NCI-H2171 (cell line): ENCODE measurements at regions not wholly inside any gene's neighbourhood (a gene's known extent, or its start where the extent isn't known, plus 50 kb on each side); places are given as distances from the start of the nearest gene placed in this dataset.
"Not testable (repeated sequence)": the region's sequence is repeated elsewhere in the genome, so short reads cannot be mapped to it uniquely, and the experiment has no call there.

Source experiments
- DNase-seq: peaks from one replicate; lab custom pipeline; 2025; lab: John Stamatoyannopoulos, UW

DNA sequence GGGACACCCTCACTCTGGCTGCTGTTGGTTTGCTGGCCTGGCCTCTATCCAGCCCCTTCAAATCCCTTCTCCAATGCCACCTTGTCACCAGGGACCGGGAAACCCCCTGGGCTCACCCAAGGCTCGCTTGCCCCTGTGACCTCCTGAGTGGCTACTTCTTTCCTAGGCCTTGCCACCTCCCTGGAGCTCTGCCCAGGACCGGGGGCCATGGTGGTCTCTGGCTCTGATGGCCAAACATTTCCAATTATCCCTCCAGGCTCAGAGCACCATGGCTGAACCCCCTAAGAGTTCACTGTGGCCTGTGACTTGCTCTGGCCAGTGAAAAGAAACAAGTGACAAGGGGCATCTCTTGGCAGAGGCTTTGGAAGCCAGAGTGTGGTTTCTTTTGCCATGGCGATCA, 237.6 kb downstream of the TFCP2L1 start:
- DNase-seq: no peak

DNA sequence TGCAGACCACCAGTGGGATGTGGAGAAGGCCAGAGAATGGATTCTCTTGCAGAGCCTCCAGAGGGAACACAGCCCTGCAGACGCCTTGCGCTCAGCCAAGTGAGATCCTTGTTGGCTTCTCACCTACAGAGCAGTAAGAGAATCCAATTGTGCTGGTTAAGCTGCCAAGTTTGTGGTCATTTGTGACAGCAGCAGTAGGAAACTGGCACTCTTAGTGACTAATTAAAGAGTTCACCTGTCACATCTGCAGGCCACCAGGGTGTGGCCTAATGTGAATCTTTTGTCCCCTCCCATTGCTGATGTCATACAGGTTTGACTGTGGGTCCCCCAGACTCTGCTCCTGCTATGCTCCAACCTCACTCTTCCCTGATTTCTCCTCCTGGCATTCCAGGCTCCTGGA, 235.9 kb downstream of the TFCP2L1 start:
- DNase-seq: no peak

DNA sequence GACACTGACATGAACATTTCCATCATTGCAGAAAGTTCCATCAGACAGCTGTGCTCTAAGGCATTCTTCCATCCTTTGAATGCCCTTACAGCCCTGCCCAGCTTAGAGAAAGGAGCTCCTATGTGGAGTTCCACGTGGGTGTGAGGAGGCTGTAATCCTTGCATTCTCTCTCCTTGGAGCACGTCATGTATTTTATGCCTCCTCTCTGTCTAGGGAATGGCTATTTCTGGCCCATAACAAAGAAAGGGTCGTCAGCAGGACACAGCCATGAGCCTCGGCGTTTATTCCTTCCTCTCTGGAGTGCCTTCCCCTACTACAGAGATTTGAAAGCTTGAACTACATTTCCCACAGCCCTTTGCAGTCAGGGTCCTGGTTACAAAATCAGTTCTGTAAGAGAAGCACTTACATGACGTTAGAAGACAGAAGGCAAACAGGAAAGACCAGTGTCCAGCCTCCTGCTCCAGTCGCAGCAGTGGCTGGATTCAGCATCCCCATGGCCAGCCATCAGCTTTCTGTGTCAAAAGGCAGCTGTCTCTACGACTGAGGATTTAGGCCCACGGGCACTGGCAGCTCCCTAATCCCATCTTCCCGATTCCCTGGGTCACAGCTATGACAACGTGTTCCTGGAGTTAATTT, 234.9 kb downstream of the TFCP2L1 start:
- DNase-seq: no peak

DNA sequence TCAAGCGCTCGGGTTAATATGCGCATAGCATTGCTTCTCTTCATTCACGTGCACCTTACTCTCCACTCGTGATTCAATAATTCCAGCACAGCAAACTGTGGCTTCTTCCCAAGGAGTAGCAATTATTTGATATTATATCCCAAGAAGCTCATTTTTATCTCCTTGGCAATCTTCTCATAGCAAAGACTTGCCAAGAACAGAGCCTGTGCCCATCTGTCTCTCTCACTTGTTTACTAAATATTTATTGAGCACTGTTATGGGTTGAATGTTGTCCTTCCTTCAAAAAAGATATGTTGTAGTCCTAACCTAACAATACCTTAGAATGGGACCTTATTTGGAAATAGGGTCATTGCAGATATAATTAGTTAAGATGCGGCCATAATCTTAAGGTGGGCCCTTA, 233.7 kb downstream of the TFCP2L1 start:
- DNase-seq: no peak

DNA sequence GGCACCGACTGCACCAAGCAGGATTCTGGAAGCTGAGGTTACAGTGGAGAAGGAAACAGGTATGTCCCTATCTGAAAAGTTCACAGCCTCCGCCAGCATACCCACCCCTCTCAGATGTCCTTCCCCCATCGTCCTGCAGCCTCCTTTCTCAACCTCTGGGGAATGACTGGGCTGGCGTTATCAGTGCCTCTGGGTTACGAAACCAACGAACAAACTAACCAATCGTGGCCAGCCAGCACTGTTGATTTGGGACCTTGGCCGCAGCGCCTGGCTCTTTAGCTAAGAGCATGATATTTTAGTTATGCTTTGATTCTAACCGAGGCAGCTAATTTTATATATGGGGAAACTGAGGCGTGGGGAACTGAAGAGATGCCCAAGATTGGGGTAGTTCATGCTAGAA, 233.0 kb downstream of the TFCP2L1 start:
- no peak for DNase-seq

DNA sequence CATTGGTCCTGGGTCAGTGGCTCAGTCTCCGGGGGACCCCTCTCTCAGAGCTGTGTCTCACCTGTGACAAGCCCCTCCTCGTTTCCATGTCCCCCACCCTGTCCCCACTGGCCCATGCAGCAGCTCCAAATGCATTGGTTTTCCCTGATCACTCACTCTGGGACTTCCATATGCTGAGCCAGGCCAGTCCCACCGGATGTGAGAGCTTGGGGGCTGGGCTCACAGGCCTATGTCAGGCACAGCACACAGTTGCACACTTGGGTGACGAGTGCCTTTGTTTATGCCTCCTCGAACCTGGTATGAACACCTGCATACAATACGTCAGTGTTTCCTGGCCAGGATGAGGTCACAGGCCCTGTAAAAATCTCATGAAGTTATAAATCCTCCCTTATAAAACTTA, 232.5 kb downstream of the TFCP2L1 start:
- DNase-seq: no peak

DNA sequence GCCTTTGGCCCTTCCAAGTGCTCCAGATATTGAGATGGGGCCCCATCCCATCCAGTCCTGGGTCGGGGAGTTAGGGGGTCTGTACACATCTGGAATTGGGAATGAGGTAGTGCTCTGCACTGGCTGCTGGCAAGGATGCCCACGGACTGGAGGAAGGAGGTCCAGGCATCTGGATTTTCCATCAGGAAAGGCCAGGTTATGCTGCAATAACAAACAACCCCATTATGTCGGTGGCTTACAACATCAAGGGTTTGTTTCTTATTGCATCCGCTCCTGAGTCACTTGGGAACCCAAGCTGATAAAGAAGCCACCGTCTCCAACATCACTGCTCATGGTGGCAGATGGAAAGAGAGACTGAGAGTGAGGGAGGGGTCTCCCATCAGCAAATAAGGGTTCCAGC, 229.9 kb downstream of the TFCP2L1 start:
- DNase-seq: no peak

DNA sequence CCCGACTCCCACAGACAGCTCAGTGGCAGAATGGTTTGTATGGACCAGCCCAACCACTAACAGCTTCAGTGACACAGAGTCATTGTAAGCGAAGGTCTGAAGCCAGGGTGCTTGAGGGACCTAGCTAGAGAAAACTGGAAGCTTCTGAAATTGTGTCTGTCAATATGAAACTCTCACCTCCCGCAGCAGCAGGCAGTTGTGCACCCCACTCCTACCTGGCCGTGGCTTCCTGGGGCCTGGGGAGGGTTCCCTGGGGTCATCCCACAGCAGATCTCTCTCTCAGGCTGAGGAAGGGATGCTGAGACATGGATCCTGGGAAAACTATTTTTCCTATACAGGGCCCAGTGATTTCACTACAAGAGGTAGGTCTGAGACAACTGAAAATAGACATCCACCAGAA, 229.5 kb downstream of the TFCP2L1 start:
- no peak for DNase-seq

DNA sequence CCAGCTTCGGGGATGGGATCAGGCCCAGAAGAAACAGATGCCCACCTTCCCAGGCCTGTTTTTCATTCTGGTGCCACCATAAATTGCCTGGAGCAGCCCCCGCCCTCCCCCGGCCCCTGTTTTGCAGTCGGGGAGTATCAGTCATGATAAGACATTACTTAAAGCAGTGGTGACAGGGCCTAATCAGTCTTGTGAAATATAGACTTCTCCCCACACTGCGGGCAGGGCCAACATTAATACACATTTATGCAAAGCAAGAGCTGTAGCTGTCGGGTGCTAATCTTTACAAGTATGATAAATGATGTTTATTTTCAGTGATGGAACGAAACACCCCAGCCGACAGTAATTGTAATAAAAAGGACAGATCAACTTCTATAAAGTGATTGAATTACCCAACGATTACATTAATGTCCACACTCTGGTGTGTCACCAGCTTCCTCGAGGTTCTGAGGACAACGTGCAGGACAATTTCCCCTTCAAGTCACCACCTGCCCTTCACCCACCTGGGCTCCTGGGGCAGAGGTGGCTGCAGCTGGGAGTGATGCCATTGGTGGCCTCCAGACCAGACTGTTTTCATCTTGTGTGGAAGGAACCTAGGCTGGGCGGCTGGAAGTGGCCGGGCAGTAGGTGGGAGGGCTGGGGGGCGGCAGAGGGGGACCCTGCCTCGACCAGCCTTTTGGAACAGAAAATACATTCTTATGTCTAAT, 226.0 kb downstream of the TFCP2L1 start:
- DNase-seq: no peak

DNA sequence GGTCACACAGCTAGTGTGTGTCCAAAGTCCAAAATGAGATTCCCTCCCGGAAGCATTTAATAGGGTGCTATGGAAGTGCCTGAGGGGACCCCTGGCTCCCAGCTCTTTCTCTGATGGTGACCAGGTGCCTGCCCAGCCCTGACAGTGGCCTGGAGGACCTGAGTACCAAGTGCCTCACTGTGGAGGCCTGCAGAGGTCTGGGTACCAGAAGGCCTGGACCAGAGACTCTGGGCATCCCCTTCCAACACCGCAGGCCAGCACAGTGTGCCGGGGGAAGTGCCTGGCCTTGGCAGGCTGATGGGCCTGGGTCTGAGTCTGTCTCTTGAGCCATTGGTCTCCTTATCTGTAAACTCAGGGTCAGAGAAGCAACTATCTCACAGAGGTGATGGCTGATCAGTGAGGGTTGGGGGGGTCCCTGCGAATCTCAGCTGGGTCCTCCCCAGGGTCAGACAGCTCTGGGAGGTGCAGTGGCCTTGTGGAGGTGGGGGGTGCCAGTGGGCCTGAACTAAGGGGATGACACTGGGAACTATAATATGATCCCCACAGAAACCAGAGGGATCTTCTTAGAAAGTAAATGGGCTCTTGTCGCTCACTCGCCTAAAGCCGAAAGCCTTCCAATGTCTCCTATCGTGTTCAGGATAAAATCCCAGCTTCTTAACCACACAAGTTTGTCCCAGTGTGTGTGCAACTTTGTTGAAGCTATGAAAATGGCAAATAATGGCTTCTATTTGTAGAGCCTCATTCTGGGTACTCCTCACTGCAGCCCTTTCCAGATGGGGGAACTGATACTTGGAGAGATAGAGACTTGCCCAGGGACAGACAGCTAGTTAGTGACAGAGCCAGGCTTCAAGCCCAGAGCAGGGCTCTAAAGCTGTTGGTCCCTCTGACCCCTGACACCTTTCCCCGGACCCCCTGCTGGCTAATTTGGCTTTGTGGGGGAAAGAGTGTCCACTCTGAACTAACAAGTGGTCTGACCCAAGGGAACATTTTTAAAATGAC, 225.1 kb downstream of the TFCP2L1 start:
- no peak for DNase-seq

DNA sequence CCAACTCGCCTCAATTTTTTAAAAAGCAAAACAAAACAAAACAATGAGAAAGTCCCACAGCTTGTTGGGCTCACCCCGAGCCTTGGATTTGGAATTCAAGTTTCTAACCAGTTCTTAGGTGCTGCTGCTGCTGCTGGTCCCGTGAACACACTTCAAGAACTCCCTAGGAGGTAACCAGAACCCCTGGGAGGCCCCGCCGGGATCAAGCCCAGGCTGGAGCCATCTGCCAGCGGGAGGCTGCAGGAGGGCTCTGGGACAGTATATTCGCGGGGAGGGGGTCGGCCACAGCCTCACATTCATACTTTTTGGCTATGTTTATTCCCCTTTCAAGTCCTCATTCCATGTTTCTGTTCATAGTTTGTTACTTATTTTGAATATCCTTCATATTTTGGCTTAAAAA, 223.4 kb downstream of the TFCP2L1 start:
- DNase-seq: peak; percentile 44

DNA sequence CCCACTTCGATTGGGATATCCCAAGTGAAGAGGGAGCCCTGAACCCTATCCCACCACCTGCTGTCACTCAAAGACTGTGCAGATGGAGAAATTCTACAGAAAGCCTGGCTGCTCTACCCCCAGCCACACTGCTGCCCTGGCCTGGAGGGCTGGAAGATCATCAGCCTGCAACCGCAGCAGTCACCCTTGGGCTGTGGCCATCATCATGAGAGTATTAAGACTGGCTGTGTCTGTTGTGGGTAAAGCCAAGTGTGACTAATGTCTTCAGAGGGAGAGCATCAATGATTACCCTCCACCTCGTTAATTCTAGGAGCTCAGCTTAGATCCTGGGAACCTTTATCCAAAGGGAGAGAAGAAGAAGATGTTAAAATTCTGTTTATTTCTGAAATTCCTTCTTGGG, 221.5 kb downstream of the TFCP2L1 start:
- DNase-seq: no peak

DNA sequence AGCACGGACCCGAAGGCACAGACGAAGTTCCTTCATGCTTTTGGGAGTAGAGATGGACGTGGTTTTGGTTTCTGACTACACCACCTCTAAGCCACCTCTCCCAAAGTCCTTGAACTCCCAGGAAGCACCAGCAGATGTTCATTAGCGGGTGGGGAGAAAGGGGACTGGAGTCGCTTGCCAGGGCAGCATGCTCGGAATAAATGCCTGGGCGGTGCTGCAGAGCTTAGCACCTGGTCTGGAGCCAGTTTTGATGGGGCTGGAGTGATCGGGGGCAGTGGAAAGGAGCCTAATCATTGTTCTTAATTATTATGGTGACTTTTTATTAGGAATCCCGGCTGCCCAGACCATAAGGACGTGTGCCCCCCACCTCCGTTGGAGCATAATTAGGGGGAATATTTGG, 220.8 kb downstream of the TFCP2L1 start:
- peak; percentile 33 for DNase-seq

DNA sequence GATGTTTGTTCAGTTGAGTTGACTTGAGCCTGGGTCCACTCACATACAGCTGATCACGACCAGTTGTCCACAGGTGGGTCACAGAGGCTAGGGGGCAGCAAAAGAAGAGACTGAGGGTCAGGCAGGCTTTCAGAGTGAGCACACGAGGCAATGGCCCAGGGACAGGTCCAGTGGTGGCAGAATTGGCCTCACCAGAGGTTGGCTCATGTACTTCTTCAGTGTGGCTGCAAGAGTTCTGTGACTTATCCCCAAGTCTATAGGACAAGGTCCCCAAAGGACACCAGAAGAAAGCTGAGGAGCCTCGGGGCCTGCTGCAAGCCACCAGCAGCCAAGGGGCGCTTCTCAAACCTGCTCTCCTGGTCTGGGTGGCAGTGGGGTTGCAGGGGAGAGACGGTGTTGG, 219.8 kb downstream of the TFCP2L1 start:
- DNase-seq: no peak

DNA sequence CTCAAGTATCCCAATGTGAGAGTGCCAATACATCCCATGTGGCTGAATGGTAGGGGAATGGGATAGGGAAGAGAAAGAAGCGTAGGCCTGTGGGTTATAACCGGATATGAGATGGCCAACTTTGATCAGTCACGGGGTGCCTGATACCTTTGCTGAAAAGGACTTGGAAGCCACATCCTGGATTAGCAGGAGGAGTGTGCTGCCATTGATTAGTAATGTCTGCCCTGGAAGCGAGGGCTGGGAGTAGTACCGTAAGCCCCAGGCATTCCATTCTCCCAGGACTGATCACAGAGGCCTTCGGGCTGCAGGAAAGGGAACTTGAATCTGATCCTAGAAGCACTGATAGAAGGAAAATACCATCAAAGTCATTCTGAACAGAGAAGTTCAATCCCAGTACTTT, 218.5 kb downstream of the TFCP2L1 start:
- no peak for DNase-seq

DNA sequence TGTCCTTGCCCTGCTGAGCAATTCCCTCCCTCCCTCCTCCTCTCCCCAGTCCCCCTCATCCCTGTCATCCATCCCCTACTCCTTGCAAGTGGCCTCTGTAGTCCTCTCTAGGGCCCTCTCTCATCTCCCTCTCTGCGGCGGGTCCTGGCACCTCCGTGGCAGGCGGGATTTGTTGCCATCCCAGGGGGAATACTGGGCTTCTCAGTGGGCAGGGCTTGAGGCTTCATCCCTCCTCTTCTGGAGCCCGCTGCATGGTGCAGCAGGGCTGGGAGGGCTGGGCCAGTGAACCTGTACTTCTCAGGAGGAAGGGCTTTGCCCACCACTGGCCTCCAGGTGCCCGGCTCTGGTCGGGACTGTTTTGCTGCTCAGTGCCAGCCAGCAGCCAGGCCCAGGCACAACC, 216.2 kb downstream of the TFCP2L1 start:
- no peak for DNase-seq

DNA sequence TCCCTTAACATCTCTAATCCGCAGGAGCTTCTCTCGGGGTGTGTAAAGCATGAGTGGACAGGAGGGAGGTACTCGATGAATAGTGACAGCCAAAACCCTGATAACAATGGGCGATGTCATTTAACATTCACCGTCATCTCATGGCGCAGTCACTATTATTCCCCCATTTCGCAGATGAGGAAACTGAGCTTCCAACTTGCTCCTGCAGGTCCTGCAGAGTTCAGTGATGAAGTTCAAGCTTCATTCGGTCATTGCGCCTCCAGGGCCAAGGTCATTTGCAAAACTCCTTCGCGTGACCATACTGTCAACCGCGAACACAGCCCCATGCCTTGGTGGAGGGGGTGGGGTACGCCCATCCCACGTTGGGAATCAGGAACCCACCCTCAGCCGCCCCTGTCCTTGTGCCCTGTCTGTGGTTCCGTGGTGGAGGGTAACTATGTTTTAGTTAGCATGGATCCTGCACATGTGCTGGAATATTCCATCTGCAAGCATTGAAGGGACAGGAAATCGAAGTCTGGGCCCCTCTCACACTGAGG, 215.5 kb downstream of the TFCP2L1 start:
- no peak for DNase-seq

DNA sequence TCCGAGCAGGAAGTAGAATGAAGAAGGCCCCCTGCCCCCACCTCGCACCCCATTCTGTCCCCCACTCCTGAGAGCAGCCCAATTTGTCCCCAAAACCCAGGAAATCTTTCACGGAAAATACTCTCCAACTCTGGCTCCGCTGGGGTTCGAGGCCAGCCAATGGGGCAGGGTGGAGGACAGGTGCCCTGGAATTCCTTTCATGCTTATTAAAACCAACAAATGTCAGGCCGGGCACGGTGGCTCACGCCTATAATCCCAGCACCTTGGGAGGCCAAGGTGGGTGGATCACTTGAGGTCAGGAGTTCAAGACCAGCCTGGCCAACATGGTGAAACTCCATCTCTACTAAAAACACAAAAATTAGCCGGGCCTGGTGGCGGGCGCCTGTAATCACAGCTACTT, 214.9 kb downstream of the TFCP2L1 start:
- DNase-seq: not testable (repeated sequence)

DNA sequence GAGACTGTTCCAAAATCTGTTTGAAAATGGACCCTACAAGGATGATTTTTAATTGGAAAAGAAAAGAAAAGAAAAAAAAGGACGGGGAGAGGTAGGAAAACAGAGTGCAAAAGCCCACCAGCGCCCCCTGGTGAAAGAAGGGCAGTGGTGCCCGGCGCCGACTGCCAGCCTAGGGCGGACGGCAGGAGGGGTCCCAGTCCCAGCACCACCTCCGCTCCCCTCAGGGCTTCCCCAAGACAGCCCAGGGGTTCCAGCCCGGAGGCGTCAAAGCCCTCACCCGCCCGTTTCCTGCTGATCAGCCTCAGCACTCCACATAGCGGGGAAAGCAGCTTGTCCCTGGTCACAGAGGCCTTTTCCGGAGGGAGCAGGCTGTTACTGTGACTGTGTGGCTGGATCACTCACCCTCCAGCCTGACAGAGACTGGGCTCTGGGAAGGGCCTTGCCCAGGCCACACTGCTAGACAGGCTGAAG, 213.9 kb downstream of the TFCP2L1 start:
- peak; percentile 62 for DNase-seq

DNA sequence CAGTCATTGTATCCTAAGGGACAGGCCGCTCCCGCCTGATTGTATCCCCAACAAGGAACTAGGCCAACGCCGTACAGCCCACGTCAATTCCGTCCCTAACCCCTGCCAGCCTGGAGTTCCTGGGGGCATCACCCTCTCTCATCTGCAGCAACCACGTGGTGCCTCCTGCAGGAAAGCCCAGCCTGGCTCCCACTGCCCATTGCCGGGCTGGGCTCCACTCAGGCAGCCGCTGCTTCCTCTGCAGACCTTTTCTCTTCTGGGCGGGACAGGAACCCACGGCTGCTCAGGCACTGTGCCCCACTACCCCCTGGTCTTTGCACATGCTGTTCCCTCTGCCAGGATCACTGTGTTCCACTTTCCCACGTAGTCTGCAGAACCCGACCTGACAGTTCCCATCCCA, 212.2 kb downstream of the TFCP2L1 start:
- no peak for DNase-seq

DNA sequence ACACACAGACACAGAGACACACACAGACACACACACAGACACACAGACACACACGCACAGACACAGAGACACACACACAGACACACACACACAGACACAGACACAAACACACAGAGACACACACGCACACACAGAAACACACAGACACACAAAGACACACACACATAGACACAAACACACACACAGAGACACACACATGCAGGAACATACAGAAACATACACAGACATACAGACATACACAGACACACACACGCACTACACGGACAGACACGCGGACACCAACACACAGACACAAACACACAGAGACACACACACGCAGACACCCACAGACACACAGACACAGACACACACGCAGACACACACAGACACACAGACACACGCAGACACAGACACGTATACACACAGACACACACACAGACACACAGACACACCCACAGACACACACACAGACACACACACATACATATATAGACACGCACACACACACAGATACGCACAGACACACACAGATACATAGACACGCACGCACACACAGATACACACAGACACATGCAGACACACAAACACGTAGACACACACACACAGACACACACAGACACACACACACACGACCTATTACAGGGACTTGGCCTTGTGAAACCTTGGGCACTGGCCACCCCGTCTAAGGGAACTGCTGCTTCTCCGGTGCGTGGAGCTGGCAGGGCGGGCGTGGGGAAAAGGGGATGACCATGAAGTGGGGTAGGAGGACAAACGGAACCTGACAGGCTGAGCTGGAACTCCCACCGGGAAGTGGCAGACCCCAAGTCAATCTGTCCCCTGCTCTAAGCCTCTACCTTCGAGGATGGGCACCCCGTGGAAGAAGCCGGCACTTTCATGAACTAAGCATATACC, 211.4 kb downstream of the TFCP2L1 start:
- DNase-seq: no peak
